Activated B cell treated with CpG ODN at 0.5 μM for 24 hours (primary cell): ENCODE measurements at regions not wholly inside any gene's neighbourhood (a gene's known extent, or its start where the extent isn't known, plus 50 kb on each side); places are given as distances from the start of the nearest gene placed in this dataset.

ENCODE experiments used
- ATAC-seq: fragments of 200-7000 bp; cut with Tn5 transposase; one replicate; pipeline ENCODE4 v1.10.0; 2021; ENCODE audit warnings: low read depth, mild to moderate bottlenecking, moderate library complexity
- CTCF ChIA-PET: fragments of 350-600 bp; sonication (Branson Sonifier 250); formaldehyde crosslinking; loops from one replicate; lab custom pipeline; 2021; ENCODE audit warnings: antibody characterized with exemption; lab: Charles Lee
- POLR2A ChIA-PET: fragments of 350-600 bp; sonication (Branson Sonifier 250); formaldehyde crosslinking; loops from one replicate; lab custom pipeline; 2021; ENCODE audit warnings: antibody characterized with exemption; lab: Charles Lee
- DNase-seq: peaks from one replicate; pipeline ENCODE4 v3.0.0; 2022
- H3K27ac Mint-ChIP-seq: one replicate; pipeline ENCODE4 v1.8.0; 2020; ENCODE audit warnings: mixed read lengths
- H3K27me3 Mint-ChIP-seq: one replicate; pipeline ENCODE4 v1.8.0; 2021; ENCODE audit warnings: mixed read lengths
- H3K36me3 Mint-ChIP-seq: one replicate; pipeline ENCODE4 v1.8.0; 2021; ENCODE audit warnings: low read depth, mixed read lengths
- H3K4me1 Mint-ChIP-seq: one replicate; pipeline ENCODE4 v1.8.0; 2021; ENCODE audit warnings: mixed read lengths
- H3K4me3 Mint-ChIP-seq: one replicate; pipeline ENCODE4 v1.8.0; 2020; ENCODE audit warnings: mild to moderate bottlenecking, mixed read lengths
- H3K9me3 Mint-ChIP-seq: one replicate; pipeline ENCODE4 v1.8.0; 2020; ENCODE audit warnings: mixed read lengths
- intact Hi-C: fragments of 100-400 bp; cut with micrococcal nuclease; formaldehyde crosslinking; loops from one replicate; pipeline ENCODE4 v1.15.1; 2024
- TF ChIP-seq, protein P1 (sequence below): fragments of 200-600 bp; IDR thresholded peaks from one replicate; pipeline ENCODE4 v1.8.0; 2022; ENCODE audit warnings: antibody characterized with exemption, mild to moderate bottlenecking

DNA sequence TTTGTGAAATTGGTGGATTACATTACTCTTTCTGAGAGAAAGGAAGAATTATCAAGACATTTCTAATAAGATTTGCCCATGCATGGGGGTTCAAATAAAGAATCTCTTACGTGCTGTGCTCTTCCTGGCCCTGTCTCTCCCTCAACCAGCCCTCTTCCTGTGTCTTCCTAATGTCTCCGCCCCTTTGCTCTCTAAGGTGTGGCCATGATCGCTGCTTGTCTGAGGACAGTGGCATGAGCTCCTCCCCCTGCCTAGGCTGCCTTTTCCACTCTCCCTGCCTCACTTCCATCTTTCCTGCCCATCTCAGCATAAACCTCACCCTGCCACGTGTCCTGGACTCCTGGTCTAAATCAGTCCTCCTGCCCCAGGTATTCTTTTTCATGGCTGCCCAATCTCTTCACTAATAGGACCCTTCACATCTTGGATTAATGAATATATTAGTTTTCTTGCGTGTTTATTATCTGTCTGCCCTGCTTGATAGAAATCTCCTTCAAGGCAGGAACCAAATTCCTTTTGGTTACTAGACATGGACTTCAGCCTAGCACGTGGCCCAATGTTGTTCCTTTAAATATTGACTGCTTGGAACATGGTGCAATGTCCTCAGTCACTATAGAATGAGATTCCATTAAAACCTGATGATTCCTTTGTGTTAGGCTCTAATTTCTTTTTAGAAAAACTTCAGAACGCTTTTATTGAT is 122.3 kb downstream of the MTRR start:
- ATAC-seq (no peak), DNase-seq (no peak)
- Mint-ChIP-seq H3K27me3 (peaks cover 5% of the 10 kb centered on the region), H3K4me3 (no peak overlapping the region), H3K4me1 (no peaks in the 10 kb centered on the region), H3K9me3 (no peaks in the 10 kb centered on the region), H3K36me3 (no peaks in the 10 kb centered on the region), H3K27ac (no peak overlapping the region)
- intact Hi-C loops, result no loop called here
- ChIA-PET CTCF (no interaction called here), POLR2A (no interaction called here)
- TF ChIP-seq, protein P1, sequence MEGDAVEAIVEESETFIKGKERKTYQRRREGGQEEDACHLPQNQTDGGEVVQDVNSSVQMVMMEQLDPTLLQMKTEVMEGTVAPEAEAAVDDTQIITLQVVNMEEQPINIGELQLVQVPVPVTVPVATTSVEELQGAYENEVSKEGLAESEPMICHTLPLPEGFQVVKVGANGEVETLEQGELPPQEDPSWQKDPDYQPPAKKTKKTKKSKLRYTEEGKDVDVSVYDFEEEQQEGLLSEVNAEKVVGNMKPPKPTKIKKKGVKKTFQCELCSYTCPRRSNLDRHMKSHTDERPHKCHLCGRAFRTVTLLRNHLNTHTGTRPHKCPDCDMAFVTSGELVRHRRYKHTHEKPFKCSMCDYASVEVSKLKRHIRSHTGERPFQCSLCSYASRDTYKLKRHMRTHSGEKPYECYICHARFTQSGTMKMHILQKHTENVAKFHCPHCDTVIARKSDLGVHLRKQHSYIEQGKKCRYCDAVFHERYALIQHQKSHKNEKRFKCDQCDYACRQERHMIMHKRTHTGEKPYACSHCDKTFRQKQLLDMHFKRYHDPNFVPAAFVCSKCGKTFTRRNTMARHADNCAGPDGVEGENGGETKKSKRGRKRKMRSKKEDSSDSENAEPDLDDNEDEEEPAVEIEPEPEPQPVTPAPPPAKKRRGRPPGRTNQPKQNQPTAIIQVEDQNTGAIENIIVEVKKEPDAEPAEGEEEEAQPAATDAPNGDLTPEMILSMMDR, result no peak

DNA sequence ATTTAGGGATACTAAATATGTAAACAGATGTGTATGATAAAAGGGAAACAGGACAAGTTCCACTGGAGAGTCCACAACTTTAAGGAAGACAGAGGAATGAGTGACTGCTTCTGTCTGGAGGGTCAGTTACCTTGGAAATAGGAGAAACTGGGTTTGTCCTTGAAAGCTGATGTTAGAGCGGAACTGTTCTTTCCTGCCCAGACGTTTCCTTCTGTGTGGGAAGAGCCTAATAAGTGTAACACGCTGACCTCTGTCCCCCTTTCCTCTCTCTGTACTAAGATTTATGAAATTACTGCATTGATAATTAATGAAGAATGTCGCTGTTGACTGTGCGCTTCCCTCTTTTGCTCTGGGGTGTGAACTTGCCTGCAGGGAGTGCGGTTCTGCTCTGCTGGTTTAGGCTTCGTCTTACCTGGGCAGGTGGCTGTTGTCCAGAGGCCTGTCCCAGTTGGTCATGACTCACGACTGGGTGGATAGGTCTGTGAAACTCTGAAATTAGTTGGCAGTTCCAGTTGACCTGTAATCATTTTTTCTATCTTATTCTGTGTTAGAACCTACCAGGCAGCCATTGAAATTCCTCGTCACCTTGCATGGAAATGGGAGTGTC is 126.8 kb downstream of the MTRR start:
- peaks cover 2% of the 10 kb centered on the region for H3K27me3 Mint-ChIP-seq
- H3K4me1 Mint-ChIP-seq, result no peaks in the 10 kb centered on the region
- intact Hi-C loops, result no loop called here
- no peak overlapping the region for H3K27ac Mint-ChIP-seq
- ChIA-PET CTCF (no interaction called here), POLR2A (no interaction called here)
- TF ChIP-seq, protein P1, result no peak
- DNase-seq (no peak), ATAC-seq (no peak)
- H3K4me3 Mint-ChIP-seq, result no peak overlapping the region
- no peaks in the 10 kb centered on the region for H3K36me3 Mint-ChIP-seq
- H3K9me3 Mint-ChIP-seq, result peaks cover 5% of the 10 kb centered on the region

DNA sequence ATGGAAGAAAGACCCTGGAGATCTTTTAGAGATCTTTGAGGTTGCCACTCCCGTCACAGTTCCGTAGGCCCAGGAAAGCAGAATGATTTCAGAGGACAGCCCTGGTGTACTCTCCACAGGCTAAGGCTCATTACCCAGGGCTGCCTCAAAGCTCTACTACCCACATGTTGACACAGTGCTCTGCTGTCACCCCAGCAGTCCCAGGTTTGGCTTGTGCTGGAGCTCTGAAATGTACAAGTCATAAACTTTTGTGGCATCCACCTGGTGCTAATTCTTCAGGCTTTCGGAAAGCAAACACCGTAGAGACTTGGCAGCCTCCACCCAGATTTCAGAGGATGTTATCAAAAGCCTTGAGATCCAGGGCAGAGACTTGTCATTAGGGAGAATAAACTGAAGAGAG is 136.5 kb downstream of the MTRR start:
- CTCF ChIA-PET, result no interaction called here
- DNase-seq, result no peak
- no peak for ATAC-seq
- Mint-ChIP-seq H3K4me1 (no peaks in the 10 kb centered on the region), H3K27ac (no peak overlapping the region), H3K36me3 (no peaks in the 10 kb centered on the region), H3K27me3 (no peaks in the 10 kb centered on the region), H3K9me3 (peaks cover 13% of the 10 kb centered on the region), H3K4me3 (no peak overlapping the region)
- POLR2A ChIA-PET, result no interaction called here
- TF ChIP-seq, protein P1, result no peak
- intact Hi-C loops, result no loop called here

DNA sequence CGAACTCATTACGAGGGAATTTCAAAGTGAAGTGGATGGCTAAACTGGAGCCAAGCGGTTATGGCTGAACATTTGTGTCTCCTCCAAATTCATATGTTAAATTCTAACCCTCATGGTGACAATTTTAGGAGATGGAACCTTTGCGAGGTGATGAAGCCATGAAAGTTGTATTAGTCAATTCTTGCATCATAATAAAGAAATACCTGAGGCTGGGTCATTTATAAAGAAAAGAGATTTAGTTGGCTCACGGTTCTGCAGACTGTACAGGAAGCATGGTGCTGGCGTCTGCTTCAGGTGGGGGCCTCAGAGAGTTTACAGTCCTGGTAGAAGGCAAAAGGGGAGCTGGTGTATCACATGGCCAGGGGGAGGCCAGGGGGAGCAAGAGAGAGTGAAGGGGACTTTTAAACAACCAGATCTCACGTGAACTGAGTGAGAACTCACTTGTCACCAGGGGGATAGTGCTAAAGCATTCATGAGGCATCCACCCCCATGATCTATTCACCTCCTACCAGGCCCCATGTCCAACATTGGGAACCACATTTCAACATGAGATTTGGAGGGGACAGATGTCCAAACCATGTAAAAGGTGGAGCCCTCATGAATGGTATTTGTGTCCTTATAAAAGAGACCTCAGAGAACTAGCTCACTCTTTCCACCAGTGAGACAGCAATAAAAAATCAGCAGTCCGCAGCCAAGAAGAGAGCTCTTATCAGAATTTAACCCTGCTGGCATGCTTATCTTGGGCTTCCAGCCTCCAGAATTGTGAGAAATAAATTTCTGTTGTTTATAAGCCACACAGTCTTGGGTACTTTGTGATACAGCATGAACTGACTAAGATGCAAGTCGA is 143.4 kb downstream of the MTRR start:
- no peak overlapping the region for H3K4me3 Mint-ChIP-seq
- ATAC-seq, result no peak
- TF ChIP-seq, protein P1, result no peak
- peaks cover 2% of the 10 kb centered on the region for H3K9me3 Mint-ChIP-seq
- no peaks in the 10 kb centered on the region for H3K27me3 Mint-ChIP-seq
- peaks cover 21% of the 10 kb centered on the region for H3K4me1 Mint-ChIP-seq
- intact Hi-C loops, result no loop called here
- no peak overlapping the region for H3K27ac Mint-ChIP-seq
- ChIA-PET CTCF (no interaction called here), POLR2A (no interaction called here)
- DNase-seq, result no peak
- no peaks in the 10 kb centered on the region for H3K36me3 Mint-ChIP-seq
